ENCODE measurements at regions not wholly inside any gene's neighbourhood (a gene's known extent, or its start where the extent isn't known, plus 50 kb on each side); places are given as distances from the start of the nearest gene placed in this dataset.

- no peak for TF ChIP-seq EZH2 (IDR thresholded peaks at IDR 0.05)
- no peak for TF ChIP-seq POLR2AphosphoS5 (IDR thresholded peaks at IDR 0.05; ENCODE audit: low read depth, low read length)
- no peak for TF ChIP-seq CTCF (IDR thresholded peaks at IDR 0.05 in 2 of 3, conservative IDR thresholded peaks at IDR 0.05 in 1 of 3; ENCODE audit: borderline replicate concordance in 1 of 3, insufficient read depth in 1 of 3, low read depth in 2 of 3, low read length in 2 of 3)
- no peak for TF ChIP-seq POLR2A (IDR thresholded peaks at IDR 0.05; ENCODE audit: borderline replicate concordance, extremely low read depth, insufficient read depth, insufficient read length)
- no peak for TF ChIP-seq ZFX (IDR thresholded peaks at IDR 0.05)
- TF ChIP-seq EZH2phosphoT487 (IDR thresholded peaks at IDR 0.05; ENCODE audit: borderline replicate concordance): no peak
- no peak for TF ChIP-seq JUND (IDR thresholded peaks at IDR 0.05)
- TF ChIP-seq ZBTB33 (IDR thresholded peaks at IDR 0.05; ENCODE audit: extremely low read depth, insufficient replicate concordance, low read length): no peak
- TF ChIP-seq ELF1 (IDR thresholded peaks at IDR 0.05; ENCODE audit: borderline replicate concordance, low read depth): no peak
- TF ChIP-seq YY1 (IDR thresholded peaks at IDR 0.05; ENCODE audit: extremely low read depth, insufficient replicate concordance, low read depth, low read length): no peak
- TF ChIP-seq SP1 (IDR thresholded peaks at IDR 0.05; ENCODE audit: low read depth): no peak
- TF ChIP-seq SIN3A (IDR thresholded peaks at IDR 0.05; ENCODE audit: low read depth): no peak
- TF ChIP-seq RAD21 (IDR thresholded peaks at IDR 0.05; ENCODE audit: low read depth): no peak
These were observed 492.4 kb downstream of the GADD45G start for GRCh38 chr9:90097237-90097636.
